ENCODE measurements at regions not wholly inside any gene's neighbourhood (a gene's known extent, or its start where the extent isn't known, plus 50 kb on each side); places are given as distances from the start of the nearest gene placed in this dataset.

DNA sequence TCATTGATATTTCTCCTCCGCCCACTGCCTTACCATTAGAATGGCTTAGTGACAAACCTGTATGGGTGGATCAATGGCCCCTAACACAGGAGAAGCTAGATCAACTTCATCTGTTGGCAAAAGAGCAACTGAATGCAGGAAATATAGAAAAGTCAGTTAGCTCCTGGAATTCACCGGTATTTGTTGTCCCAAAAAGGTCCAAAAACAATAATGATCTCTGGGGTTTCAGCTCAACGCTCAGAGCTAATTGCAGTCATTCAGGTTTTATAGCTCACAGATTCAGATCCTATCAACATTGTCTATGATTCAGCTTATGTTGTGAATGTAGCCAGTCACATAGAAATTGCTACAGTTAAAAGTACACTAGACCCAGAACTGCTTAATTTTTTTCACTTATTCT, 124.0 kb upstream of the ZCCHC13 start:
- Histone ChIP-seq H2AFZ (no peak overlapping the region), H3K36me3 (replicated peaks; ENCODE audit: insufficient read depth, low read depth) (no peaks in the 10 kb centered on the region), H3K27ac (peak overlapping the region; percentile 60), H3K79me2 (no peaks in the 10 kb centered on the region), H3K4me3 (no peak overlapping the region), H3K27me3 (no peaks in the 10 kb centered on the region), H3K4me2 (peak overlapping the region; percentile 73), H3K4me1 (ENCODE audit: insufficient read depth) (peaks cover 18% of the 10 kb centered on the region), H3K9me3 (ENCODE audit: low read depth) (no peaks in the 10 kb centered on the region), H4K20me1 (ENCODE audit: insufficient read depth, poor library complexity, severe bottlenecking) (no peaks in the 10 kb centered on the region), H3K9me2 (replicated peaks; ENCODE audit: insufficient read depth) (no peaks in the 10 kb centered on the region)
- TF ChIP-seq EZH2phosphoT487 (IDR thresholded peaks at IDR 0.05; ENCODE audit: low read depth, severe bottlenecking, unreplicated experiment) (no peak), EZH2 (IDR thresholded peaks at IDR 0.05; ENCODE audit: borderline replicate concordance) (no peak)
- DNase-seq (ENCODE audit: low spot score) = no peak
- 64% methylated on average over 3 of the region's 3 CpGs for WGBS (ENCODE audit: low lambda C conversion rate, missing lambda C conversion rate)

DNA sequence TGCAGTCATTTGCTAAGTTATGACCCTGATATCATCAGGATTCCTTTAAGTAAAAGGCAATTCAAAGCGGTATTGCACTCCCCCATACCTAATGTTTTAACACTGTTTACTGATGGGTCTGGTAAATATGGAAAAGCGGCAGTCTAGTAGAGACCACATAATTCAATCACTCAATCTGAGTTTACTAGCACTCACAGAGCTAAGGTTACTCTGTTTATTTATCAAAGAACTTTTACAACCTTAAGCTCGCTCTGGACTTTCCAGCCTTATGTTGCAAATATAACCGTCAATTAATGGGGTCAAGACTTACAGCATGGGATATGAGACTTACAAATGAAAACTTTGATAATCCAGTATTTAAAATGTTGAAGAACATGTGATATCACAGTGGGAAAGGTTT, 124.5 kb upstream of the ZCCHC13 start:
- no peaks in the 10 kb centered on the region for H3K36me3 ChIP-seq (replicated peaks; ENCODE audit: insufficient read depth, low read depth)
- no peak overlapping the region for H3K4me3 ChIP-seq
- DNase-seq (ENCODE audit: low spot score) = no peak
- peaks cover 18% of the 10 kb centered on the region for H3K4me1 ChIP-seq (ENCODE audit: insufficient read depth)
- peak overlapping the region; percentile 73 for H3K4me2 ChIP-seq
- H3K79me2 ChIP-seq = no peaks in the 10 kb centered on the region
- TF ChIP-seq, protein P1, sequence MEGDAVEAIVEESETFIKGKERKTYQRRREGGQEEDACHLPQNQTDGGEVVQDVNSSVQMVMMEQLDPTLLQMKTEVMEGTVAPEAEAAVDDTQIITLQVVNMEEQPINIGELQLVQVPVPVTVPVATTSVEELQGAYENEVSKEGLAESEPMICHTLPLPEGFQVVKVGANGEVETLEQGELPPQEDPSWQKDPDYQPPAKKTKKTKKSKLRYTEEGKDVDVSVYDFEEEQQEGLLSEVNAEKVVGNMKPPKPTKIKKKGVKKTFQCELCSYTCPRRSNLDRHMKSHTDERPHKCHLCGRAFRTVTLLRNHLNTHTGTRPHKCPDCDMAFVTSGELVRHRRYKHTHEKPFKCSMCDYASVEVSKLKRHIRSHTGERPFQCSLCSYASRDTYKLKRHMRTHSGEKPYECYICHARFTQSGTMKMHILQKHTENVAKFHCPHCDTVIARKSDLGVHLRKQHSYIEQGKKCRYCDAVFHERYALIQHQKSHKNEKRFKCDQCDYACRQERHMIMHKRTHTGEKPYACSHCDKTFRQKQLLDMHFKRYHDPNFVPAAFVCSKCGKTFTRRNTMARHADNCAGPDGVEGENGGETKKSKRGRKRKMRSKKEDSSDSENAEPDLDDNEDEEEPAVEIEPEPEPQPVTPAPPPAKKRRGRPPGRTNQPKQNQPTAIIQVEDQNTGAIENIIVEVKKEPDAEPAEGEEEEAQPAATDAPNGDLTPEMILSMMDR (IDR thresholded peaks at IDR 0.05; ENCODE audit: poor library complexity) = no peak
- no peak for TF ChIP-seq EZH2 (IDR thresholded peaks at IDR 0.05; ENCODE audit: borderline replicate concordance)
- no peak for TF ChIP-seq EZH2phosphoT487 (IDR thresholded peaks at IDR 0.05; ENCODE audit: low read depth, severe bottlenecking, unreplicated experiment)
- peak overlapping the region; percentile 60 for H3K27ac ChIP-seq
- H2AFZ ChIP-seq = no peak overlapping the region
- H4K20me1 ChIP-seq (ENCODE audit: insufficient read depth, poor library complexity, severe bottlenecking) = no peaks in the 10 kb centered on the region
- no peaks in the 10 kb centered on the region for H3K27me3 ChIP-seq
- no peaks in the 10 kb centered on the region for H3K9me2 ChIP-seq (replicated peaks; ENCODE audit: insufficient read depth)
- WGBS (ENCODE audit: low lambda C conversion rate, missing lambda C conversion rate) = 37% methylated on average over 4 of the region's 4 CpGs
- no peaks in the 10 kb centered on the region for H3K9me3 ChIP-seq (ENCODE audit: low read depth)

DNA sequence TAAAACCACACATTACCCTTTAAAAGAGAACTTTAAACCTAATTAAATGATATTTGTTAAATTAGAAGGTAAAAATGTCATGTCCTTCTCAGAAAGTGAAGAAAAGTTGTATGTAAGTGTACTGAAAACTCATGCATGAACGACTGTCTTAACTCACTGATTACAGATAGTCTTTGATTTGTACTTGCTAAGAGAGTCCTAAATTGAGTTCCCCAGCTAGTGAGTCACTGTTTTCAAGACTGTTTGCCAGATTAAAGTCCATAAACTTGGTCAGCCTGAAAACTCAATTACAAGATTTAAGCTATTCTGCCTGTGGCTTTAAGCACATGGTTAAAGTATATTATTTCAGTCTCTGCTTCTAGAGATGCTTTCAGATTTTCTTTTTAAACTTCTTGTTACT, 124.9 kb upstream of the ZCCHC13 start:
- 18% methylated on average over 1 of the region's 1 CpG for WGBS (ENCODE audit: low lambda C conversion rate, missing lambda C conversion rate)
- Histone ChIP-seq H2AFZ (no peak overlapping the region), H3K4me3 (no peak overlapping the region), H3K4me1 (ENCODE audit: insufficient read depth) (peaks cover 18% of the 10 kb centered on the region), H3K4me2 (peak overlapping the region; percentile 73), H3K9me2 (replicated peaks; ENCODE audit: insufficient read depth) (no peaks in the 10 kb centered on the region), H3K27me3 (no peaks in the 10 kb centered on the region), H3K36me3 (replicated peaks; ENCODE audit: insufficient read depth, low read depth) (no peaks in the 10 kb centered on the region), H4K20me1 (ENCODE audit: insufficient read depth, poor library complexity, severe bottlenecking) (no peaks in the 10 kb centered on the region), H3K9me3 (ENCODE audit: low read depth) (no peaks in the 10 kb centered on the region), H3K79me2 (no peaks in the 10 kb centered on the region), H3K27ac (peak overlapping the region; percentile 60)
- DNase-seq (ENCODE audit: low spot score) = no peak
- TF ChIP-seq, protein P1 (IDR thresholded peaks at IDR 0.05; ENCODE audit: poor library complexity) = no peak
- TF ChIP-seq EZH2 (IDR thresholded peaks at IDR 0.05; ENCODE audit: borderline replicate concordance) (no peak), EZH2phosphoT487 (IDR thresholded peaks at IDR 0.05; ENCODE audit: low read depth, severe bottlenecking, unreplicated experiment) (no peak)

DNA sequence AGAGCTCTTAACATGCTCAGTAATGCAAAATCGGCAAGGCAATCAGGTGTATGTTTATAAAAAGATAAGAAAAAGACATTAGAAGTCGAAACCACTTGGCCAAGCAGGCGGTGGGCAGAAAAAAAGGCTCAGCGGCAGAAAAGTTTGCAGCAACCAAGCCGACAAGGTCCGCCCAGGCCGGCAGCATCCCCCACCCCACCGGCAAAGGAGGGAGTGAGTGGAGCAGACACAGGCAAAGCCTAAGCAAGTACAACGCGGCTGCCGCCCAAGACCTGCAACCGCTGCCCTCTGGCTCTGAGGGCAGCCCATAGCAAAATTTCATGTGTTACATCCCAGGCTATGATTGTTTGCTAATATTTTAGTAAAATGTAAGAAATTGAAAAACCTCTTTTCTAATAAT, 125.4 kb upstream of the ZCCHC13 start:
- peak overlapping the region; percentile 49 for H3K27ac ChIP-seq
- no peaks in the 10 kb centered on the region for H3K9me3 ChIP-seq (ENCODE audit: low read depth)
- DNase-seq (ENCODE audit: low spot score) = peak; percentile 24
- peak overlapping the region; percentile 73 for H3K4me2 ChIP-seq
- no peaks in the 10 kb centered on the region for H3K79me2 ChIP-seq
- H3K27me3 ChIP-seq = no peaks in the 10 kb centered on the region
- no peak overlapping the region for H3K4me3 ChIP-seq
- TF ChIP-seq EZH2 (IDR thresholded peaks at IDR 0.05; ENCODE audit: borderline replicate concordance) (no peak), EZH2phosphoT487 (IDR thresholded peaks at IDR 0.05; ENCODE audit: low read depth, severe bottlenecking, unreplicated experiment) (no peak)
- TF ChIP-seq, protein P1 (IDR thresholded peaks at IDR 0.05; ENCODE audit: poor library complexity) = no peak
- H3K36me3 ChIP-seq (replicated peaks; ENCODE audit: insufficient read depth, low read depth) = no peaks in the 10 kb centered on the region
- H3K9me2 ChIP-seq (replicated peaks; ENCODE audit: insufficient read depth) = no peaks in the 10 kb centered on the region
- peak overlapping the region; percentile 24 for H2AFZ ChIP-seq
- H4K20me1 ChIP-seq (ENCODE audit: insufficient read depth, poor library complexity, severe bottlenecking) = no peaks in the 10 kb centered on the region
- peaks cover 18% of the 10 kb centered on the region for H3K4me1 ChIP-seq (ENCODE audit: insufficient read depth)
- WGBS (ENCODE audit: low lambda C conversion rate, missing lambda C conversion rate) = 28% methylated on average over 12 of the region's 12 CpGs

All from hepatocyte (in vitro differentiated cells).